Ammon's horn (tissue), 1 donor: ENCODE measurements at regions not wholly inside any gene's neighbourhood (a gene's known extent, or its start where the extent isn't known, plus 50 kb on each side); places are given as distances from the start of the nearest gene placed in this dataset.
A peak's percentile ranks its signal among the peaks of the same experiment; 100 is the strongest.

Source experiments
- DNase-seq: peaks from one replicate; pipeline ENCODE4 v3.0.0-alpha.2; 2016; ENCODE audit warnings: low spot score

GRCh38 chr6:92623431-92623830 lies 795.9 kb downstream of the EPHA7 start:
- DNase-seq = no peak

- DNase-seq = no peak
These were observed 801.6 kb downstream of the EPHA7 start for GRCh38 chr6:92617721-92618120.

- DNase-seq = no peak
These were observed 810.6 kb downstream of the EPHA7 start for GRCh38 chr6:92608751-92609150.

GRCh38 chr6:92593201-92593600 lies 826.2 kb downstream of the EPHA7 start:
- DNase-seq = no peak

GRCh38 chr6:92589996-92590395 lies 829.4 kb downstream of the EPHA7 start:
- DNase-seq = no peak

- no peak for DNase-seq
These were observed 831.2 kb downstream of the EPHA7 start for GRCh38 chr6:92588148-92588547.

- no peak for DNase-seq
These were observed 831.8 kb downstream of the EPHA7 start for GRCh38 chr6:92587525-92587924.

DNA sequence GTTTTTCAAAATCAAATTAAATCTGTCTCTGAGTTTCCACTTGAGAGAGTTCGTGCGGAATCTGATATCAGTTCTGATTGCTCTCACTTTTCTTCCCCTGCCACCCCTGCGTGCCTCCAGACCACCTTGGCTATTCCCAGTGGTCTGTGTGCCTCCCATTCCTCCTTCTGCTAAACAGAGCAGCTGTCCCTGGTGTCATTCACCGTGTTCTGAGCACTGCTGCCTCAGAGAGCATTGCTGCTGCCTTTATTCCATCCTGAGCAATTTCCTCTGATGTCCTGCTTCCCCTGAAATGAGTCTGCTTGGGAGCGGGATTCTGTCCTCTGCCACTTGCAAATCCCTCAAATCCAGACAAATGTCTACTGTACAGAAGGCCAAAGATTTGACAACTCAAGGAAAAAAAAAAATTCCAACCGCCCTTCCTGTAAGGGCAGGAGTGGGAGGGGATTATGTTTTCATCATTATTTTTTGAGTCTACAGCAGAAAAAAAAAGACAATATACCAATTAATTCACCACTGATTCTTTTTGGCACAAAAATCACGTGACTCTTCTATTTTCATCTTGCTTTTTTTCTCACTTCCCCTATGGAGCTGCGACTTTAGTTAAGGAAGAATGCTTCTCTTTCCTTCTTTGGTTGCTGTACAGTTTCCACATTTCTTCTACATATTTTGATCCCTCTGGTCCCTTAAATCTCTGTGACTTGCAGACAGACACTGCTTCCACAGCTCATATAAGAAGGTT lies 833.0 kb downstream of the EPHA7 start:
- no peak for DNase-seq

- no peak for DNase-seq
These were observed 837.1 kb downstream of the EPHA7 start for GRCh38 chr6:92582211-92582610.

GRCh38 chr6:92577077-92577719 lies 842.2 kb downstream of the EPHA7 start:
- no peak for DNase-seq

DNA sequence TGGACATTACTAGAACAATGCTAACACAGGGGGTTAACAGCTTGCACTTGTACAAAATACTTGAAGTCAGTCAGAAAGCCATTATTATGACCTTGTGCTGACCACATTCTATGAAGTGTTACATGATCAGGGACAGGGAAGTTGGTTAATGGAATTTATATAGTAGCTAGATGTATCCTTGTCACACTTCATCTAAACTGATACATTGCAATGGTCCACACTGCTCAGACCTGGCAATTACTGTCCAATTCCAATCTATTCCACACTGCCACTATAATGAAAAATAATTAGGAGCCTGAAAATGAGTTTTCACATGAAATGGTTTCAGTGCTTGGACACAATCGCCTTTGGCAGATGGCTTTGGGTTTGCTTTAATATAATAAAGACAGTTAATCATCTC lies 850.8 kb downstream of the EPHA7 start:
- no peak for DNase-seq

- no peak for DNase-seq
These were observed 852.7 kb downstream of the EPHA7 start for GRCh38 chr6:92566632-92567031.

GRCh38 chr6:92564376-92564775 lies 855.0 kb downstream of the EPHA7 start:
- DNase-seq = no peak

- peak; percentile 4 for DNase-seq
These were observed 859.7 kb downstream of the EPHA7 start for GRCh38 chr6:92559611-92560010.

GRCh38 chr6:92559003-92559402 lies 860.4 kb downstream of the EPHA7 start:
- no peak for DNase-seq

DNA sequence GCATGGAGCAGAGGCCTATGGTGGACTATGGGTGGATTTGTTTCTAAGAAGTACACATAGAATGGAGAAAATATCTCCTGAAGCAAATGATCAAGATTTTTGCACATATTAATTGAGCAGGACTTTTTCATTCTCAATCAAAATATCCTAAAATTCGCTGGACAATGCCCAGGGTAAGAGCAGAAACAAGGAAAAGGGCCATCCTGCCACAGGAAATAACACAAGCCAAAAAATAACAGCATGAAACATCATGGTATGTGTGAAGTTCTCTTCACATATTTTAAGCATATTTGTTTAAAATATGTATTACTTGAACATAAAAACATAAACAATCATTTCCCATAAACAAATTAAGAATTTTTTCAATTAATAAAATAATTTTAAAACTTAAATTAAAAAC lies 868.9 kb downstream of the EPHA7 start:
- no peak for DNase-seq

DNA sequence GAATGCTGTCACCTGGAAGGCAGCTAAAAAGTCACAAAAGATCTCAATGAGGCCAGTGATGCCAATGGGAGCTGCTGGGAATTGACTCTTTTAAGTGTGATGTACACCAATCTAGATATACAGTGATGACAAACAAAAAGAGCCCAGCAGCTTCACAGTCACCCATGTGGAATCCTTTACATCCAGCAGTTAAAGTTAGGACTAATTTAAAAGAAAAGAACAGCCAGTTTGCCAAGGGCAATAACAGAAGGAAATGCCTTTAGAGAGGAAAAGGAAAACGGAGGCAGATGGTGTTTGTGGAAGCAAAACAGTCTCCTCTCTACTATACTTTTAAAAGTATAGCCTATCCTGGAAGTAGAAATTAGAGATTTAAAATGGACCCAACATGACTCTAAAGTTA lies 873.5 kb downstream of the EPHA7 start:
- DNase-seq = no peak

DNA sequence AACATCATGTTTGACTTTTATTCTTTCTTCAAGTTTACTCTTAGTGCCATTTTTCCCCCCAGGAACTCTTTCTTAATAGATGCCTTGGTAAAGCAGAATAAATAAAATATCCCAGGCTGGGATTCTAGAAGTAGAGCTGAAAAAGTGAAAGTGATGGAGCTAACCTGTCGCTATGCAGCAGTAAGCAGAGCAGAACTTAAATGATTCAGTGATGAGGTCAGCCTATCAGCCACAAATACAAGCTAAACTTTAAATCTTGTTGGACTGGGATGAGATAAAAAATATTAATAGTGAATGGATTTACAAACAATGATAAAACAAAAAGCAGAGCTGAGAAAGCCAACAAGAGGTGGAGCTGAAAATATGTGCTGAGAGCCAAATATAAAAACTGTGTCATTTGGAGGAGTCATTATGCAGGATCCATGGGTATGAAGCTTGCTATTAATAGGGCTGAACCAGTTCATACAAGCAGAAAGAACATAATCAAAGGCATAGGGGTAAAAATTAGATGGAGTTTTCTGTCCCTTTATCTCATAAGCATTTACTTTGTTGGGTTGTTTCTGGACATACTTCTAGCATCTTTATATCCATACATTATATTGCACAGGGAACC lies 877.8 kb downstream of the EPHA7 start:
- DNase-seq = no peak

GRCh38 chr6:92538926-92539325 lies 880.4 kb downstream of the EPHA7 start:
- no peak for DNase-seq

GRCh38 chr6:92538275-92538674 lies 881.1 kb downstream of the EPHA7 start:
- DNase-seq = no peak

DNA sequence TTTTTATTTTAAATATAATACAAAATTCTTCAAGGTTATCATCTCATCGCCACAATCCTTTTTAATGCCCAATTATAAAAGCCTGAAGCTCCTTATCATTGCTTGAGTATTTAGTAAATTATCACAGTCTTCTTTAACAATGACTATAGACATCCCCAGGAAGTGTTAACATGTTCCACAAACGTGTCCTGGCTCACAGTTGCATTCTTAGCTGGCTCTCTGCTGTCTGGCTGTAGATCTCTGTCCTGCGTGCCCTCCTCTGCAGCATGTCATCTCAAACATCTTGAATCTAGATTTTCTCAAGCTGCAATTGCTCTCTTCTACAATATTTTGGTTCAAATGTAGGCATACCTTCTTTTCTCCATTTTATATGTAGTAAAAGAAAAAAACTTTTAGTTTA lies 885.2 kb downstream of the EPHA7 start:
- no peak for DNase-seq

DNA sequence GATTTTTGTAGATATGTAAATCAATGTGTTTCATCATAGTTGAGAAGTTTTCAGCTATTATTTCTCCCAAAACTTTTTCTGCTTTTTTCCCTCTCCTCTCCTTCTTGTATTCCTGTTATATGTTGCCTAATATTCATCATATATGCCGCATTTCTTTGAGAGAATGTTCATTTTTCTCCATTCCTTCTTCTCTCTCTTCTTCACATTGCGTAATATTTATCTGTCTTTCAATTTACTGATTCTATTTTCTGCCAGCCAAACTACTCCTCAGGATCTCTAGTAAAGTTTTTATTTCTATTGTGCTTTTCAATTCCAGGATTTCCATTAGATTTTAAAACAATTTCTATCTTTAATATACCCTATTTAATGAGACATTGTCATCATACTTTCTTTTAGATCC lies 896.8 kb downstream of the EPHA7 start:
- no peak for DNase-seq

DNA sequence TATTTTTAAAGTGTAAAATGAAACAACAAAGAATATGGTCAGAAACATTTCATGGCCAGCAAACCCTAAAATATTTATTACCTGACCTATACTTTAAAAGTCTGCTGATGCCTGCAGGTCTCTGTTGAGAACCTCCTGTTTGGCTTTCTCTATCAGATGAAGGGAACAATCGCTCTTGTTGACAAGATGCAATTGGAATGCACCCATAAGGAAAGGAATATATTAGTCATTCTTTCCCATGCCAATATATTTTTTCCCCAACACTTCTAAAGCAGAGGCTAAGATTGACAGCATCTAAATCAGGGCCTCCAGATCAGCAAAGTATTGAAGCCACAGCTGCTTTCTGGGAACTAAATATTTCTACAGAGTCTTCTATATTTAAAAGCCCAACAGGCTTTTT lies 897.8 kb downstream of the EPHA7 start:
- DNase-seq = no peak

DNA sequence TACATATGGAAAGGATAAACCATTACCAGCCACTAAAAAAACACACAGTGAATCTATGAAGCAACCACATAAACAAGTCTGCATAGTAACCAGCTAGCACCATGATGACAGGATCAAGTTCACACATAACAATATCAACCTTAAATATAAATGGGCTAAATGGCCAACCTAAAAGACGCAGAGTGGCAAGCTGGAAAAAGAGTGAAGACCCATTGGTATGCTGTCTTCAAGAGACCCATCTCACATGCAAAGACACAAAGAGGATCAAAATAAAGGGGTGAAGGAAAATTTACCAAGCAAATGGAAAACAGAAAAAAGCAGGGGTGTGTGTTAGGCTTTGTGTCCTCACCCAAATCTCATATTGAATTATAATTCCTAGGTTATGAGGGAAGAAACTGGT lies 909.2 kb downstream of the EPHA7 start:
- DNase-seq = no peak
